Nephron (organoid): ENCODE measurements at regions not wholly inside any gene's neighbourhood (a gene's known extent, or its start where the extent isn't known, plus 50 kb on each side); places are given as distances from the start of the nearest gene placed in this dataset.

Experiments used
- H3K27ac Mint-ChIP-seq, 3 experiments: 2 replicates each; pipeline ENCODE4 v1.8.0; 2020; ENCODE audit warnings: mixed read lengths in 3 of 3, mild to moderate bottlenecking in 2 of 3, moderate library complexity in 1 of 3
- H3K27me3 Mint-ChIP-seq: 2 replicates; pipeline ENCODE4 v1.8.0; 2021; ENCODE audit warnings: low read depth, mild to moderate bottlenecking, moderate library complexity, mixed read lengths
- H3K36me3 Mint-ChIP-seq: 2 replicates; pipeline ENCODE4 v1.8.0; 2020; ENCODE audit warnings: low read depth, mixed read lengths
- H3K4me1 Mint-ChIP-seq: 2 replicates; pipeline ENCODE4 v1.8.0; 2020; ENCODE audit warnings: mixed read lengths
- H3K4me3 Mint-ChIP-seq, 3 experiments: 2 replicates each; pipeline ENCODE4 v1.8.0; 2020; ENCODE audit warnings: mild to moderate bottlenecking in 3 of 3, mixed read lengths in 3 of 3, moderate library complexity in 2 of 3
- H3K9me3 Mint-ChIP-seq: 2 replicates; pipeline ENCODE4 v1.8.0; 2020; ENCODE audit warnings: mixed read lengths
- CTCF ChIP-seq, 3 experiments: fragments of 200-600 bp; sonication (generic); IDR thresholded peaks; one replicate each; pipeline ENCODE4 v1.5.0; 2021; ENCODE audit warnings: antibody characterized with exemption in 3 of 3; ENCODE audit not compliant: unreplicated experiment in 3 of 3

DNA sequence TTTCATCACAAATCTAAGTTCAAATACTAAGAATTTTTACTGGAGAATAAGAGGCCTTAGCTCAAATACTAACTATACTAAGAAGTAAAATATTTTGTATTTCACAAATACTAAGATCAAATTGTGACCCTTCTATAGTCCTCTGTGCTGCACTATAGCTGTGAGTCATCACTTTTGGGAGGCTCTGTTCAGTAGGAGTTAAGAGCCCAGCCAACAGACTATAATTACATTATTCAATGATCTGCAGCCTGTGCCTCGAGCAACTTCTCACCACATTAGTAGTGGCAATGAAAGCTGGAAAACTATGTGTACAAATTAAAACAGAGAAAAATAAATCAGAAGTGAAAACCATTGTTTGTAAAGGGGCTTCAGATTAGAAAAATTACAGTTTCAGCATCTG is 147.3 kb upstream of the GPC6 start:
- no peak overlapping the region for H3K4me3 Mint-ChIP-seq
- no peaks in the 10 kb centered on the region for H3K27me3 Mint-ChIP-seq
- no peak for TF ChIP-seq CTCF (IDR thresholded peaks at IDR 0.05; ENCODE audit: unreplicated experiment in 3 of 3)
- H3K27ac Mint-ChIP-seq: no peak overlapping the region
- H3K9me3 Mint-ChIP-seq: no peaks in the 10 kb centered on the region
- H3K4me1 Mint-ChIP-seq: no peaks in the 10 kb centered on the region
- no peaks in the 10 kb centered on the region for H3K36me3 Mint-ChIP-seq

- H3K36me3 Mint-ChIP-seq: no peaks in the 10 kb centered on the region
- no peak overlapping the region for H3K27ac Mint-ChIP-seq
- H3K4me1 Mint-ChIP-seq: no peaks in the 10 kb centered on the region
- no peak for TF ChIP-seq CTCF (IDR thresholded peaks at IDR 0.05; ENCODE audit: unreplicated experiment in 3 of 3)
- no peaks in the 10 kb centered on the region for H3K27me3 Mint-ChIP-seq
- H3K9me3 Mint-ChIP-seq: no peaks in the 10 kb centered on the region
- H3K4me3 Mint-ChIP-seq: no peak overlapping the region
Observed at GRCh38 chr13:93080166-93080565, 146.4 kb upstream of the GPC6 start.

- Mint-ChIP-seq H3K27ac (no peak overlapping the region), H3K4me1 (no peaks in the 10 kb centered on the region), H3K27me3 (no peaks in the 10 kb centered on the region), H3K9me3 (no peaks in the 10 kb centered on the region), H3K4me3 (no peak overlapping the region), H3K36me3 (no peaks in the 10 kb centered on the region)
- no peak for TF ChIP-seq CTCF (IDR thresholded peaks at IDR 0.05; ENCODE audit: unreplicated experiment in 3 of 3)
Observed at GRCh38 chr13:93080587-93080986, 146.0 kb upstream of the GPC6 start.

- H3K36me3 Mint-ChIP-seq: no peaks in the 10 kb centered on the region
- H3K27ac Mint-ChIP-seq: no peak overlapping the region
- H3K4me3 Mint-ChIP-seq: no peak overlapping the region
- no peaks in the 10 kb centered on the region for H3K27me3 Mint-ChIP-seq
- H3K9me3 Mint-ChIP-seq: no peaks in the 10 kb centered on the region
- TF ChIP-seq CTCF (IDR thresholded peaks at IDR 0.05; ENCODE audit: unreplicated experiment in 3 of 3): no peak
- no peaks in the 10 kb centered on the region for H3K4me1 Mint-ChIP-seq
Observed at GRCh38 chr13:93086329-93086728, 140.3 kb upstream of the GPC6 start.

- peaks cover 20% of the 10 kb centered on the region for H3K9me3 Mint-ChIP-seq
Observed at GRCh38 chr13:93098972-93099371, 127.6 kb upstream of the GPC6 start.

More at GRCh38 chr13:93098972-93099371, 127.6 kb upstream of the GPC6 start:
- Mint-ChIP-seq H3K4me3 (no peak overlapping the region), H3K27me3 (no peaks in the 10 kb centered on the region), H3K36me3 (no peaks in the 10 kb centered on the region), H3K27ac (no peak overlapping the region), H3K4me1 (no peaks in the 10 kb centered on the region)
- no peak for TF ChIP-seq CTCF (IDR thresholded peaks at IDR 0.05; ENCODE audit: unreplicated experiment in 3 of 3)
